ENCODE measurements at regions not wholly inside any gene's neighbourhood (a gene's known extent, or its start where the extent isn't known, plus 50 kb on each side); places are given as distances from the start of the nearest gene placed in this dataset.

GRCh38 chr7:92955081-92955480, 118.7 kb upstream of the CDK6 start:
- no peak for TF ChIP-seq CTCF (conservative IDR thresholded peaks at IDR 0.05)
- TF ChIP-seq ZFX (IDR thresholded peaks at IDR 0.05), result no peak
